NCI-H2081 treated with DMSO at 0.1 percent for 48 hours (cell line): ENCODE measurements at regions not wholly inside any gene's neighbourhood (a gene's known extent, or its start where the extent isn't known, plus 50 kb on each side); places are given as distances from the start of the nearest gene placed in this dataset.

Experiments used
- DNase-seq: peaks from one replicate; lab custom pipeline; 2025; lab: John Stamatoyannopoulos, UW

- no peak for DNase-seq
These were observed 50.0 kb upstream of the API5 start for GRCh38 chr11:43261775-43262174.
